HEK293 (cell line): ENCODE measurements at regions not wholly inside any gene's neighbourhood (a gene's known extent, or its start where the extent isn't known, plus 50 kb on each side); places are given as distances from the start of the nearest gene placed in this dataset.

Source experiments
- CTCF ChIP-seq: fragments of 450-650 bp; formaldehyde crosslinking; IDR thresholded peaks from 2 replicates; pipeline ENCODE4 v1.5.1; 2016; ENCODE audit warnings: missing biosample characterization, missing genetic modification characterization
- ZNF26 ChIP-seq: fragments of 450-650 bp; formaldehyde crosslinking; IDR thresholded peaks from 2 replicates; pipeline ENCODE4 v1.5.1; 2016; ENCODE audit warnings: missing biosample characterization, missing genetic modification characterization
- ZNF692 ChIP-seq: fragments of 450-650 bp; formaldehyde crosslinking; IDR thresholded peaks from 2 replicates; pipeline ENCODE4 v1.5.1; 2016; ENCODE audit warnings: missing biosample characterization, missing genetic modification characterization

- TF ChIP-seq CTCF (tag by site-specific recombination), result no peak
- TF ChIP-seq ZNF26 (tag by site-specific recombination), result no peak
- no peak for TF ChIP-seq ZNF692 (tag by site-specific recombination)
These were observed 648.8 kb downstream of the PLA2G4A start for GRCh38 chr1:187477535-187477934.
